Activated naive CD4-positive, alpha-beta T cell treated with anti-CD3 and anti-CD28 coated beads, Interleukin-2, amount 10 ng/mL, durations not matched to agents 7 days and 5 days (primary cell): ENCODE measurements at regions not wholly inside any gene's neighbourhood (a gene's known extent, or its start where the extent isn't known, plus 50 kb on each side); places are given as distances from the start of the nearest gene placed in this dataset.
"Not testable (repeated sequence)": the region's sequence is repeated elsewhere in the genome, so short reads cannot be mapped to it uniquely, and the experiment has no call there.

Source experiments
- CTCF ChIA-PET: fragments of 350-600 bp; sonication (Branson Sonifier 250); formaldehyde crosslinking; loops from one replicate; lab custom pipeline; 2021; ENCODE audit warnings: antibody characterized with exemption; lab: Charles Lee
- DNase-seq: peaks from one replicate; pipeline ENCODE4 v3.0.0-alpha.2; 2020
- H3K27ac Mint-ChIP-seq: one replicate; pipeline ENCODE4 v1.8.0; 2021; ENCODE audit warnings: mild to moderate bottlenecking, moderate library complexity, mixed read lengths
- H3K27me3 Mint-ChIP-seq: one replicate; pipeline ENCODE4 v1.8.0; 2021; ENCODE audit warnings: mild to moderate bottlenecking, mixed read lengths
- H3K36me3 Mint-ChIP-seq: one replicate; pipeline ENCODE4 v1.8.0; 2021; ENCODE audit warnings: mixed read lengths
- H3K4me1 Mint-ChIP-seq: one replicate; pipeline ENCODE4 v1.8.0; 2021; ENCODE audit warnings: mixed read lengths
- H3K4me3 Mint-ChIP-seq: one replicate; pipeline ENCODE4 v1.8.0; 2021; ENCODE audit warnings: mild to moderate bottlenecking, moderate library complexity, mixed read lengths
- H3K9me3 Mint-ChIP-seq: one replicate; pipeline ENCODE4 v1.8.0; 2021; ENCODE audit warnings: mixed read lengths

DNA sequence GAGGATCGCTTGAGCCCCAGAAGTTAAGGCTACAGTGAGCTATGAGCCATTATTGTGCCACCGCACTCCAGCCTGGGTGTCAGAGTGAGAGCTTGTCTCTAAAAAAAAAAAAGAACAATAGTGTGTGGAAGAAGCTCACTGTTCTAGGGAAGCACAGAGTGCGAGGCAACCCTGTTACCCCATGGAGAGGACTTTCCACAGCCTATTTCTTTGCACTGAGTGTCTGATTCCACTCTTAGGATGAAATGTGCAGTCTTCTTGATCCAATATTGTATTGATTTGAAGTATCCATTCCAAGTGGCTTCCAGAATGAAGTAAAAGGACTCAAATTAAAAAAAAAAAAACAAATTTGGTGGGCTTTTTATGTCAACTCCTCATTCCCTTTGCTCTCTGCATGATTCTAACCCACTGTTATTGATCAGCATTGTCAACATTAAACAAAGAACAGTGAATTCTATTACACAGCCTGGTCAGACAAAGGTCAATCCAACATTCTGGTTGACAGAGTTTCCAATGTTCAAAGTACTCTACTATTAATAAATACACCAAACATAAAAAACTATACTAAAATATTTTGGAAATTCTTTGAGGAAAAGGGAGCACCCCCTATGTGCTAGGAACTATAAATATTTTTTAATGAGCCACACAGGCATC is 150.2 kb upstream of the PTPRG start:
- Mint-ChIP-seq H3K9me3 (no peaks in the 10 kb centered on the region), H3K36me3 (no peaks in the 10 kb centered on the region), H3K4me3 (no peak overlapping the region), H3K27ac (no peak overlapping the region), H3K4me1 (no peaks in the 10 kb centered on the region), H3K27me3 (peaks cover 4% of the 10 kb centered on the region)
- no peak for DNase-seq
- CTCF ChIA-PET: no interaction called here

DNA sequence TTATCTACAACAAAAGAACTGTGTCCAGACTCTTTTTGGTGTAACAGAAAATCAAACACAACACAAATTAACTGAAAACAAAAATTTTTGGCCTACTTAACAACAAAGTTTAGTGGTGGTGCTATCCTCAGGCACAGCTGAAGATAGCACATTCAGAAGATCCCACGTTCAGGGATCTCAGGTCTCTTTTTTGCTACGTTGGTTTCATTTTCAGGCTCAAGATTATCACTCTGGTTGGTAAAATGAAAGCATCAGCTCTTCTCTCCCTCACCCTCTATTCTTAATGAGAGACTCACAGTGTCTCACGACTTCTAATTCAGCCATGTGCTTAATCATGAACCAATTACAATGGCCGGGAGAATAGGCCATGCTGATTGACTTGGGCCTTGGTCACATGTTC is 146.9 kb upstream of the PTPRG start:
- Mint-ChIP-seq H3K27me3 (peaks cover 4% of the 10 kb centered on the region), H3K4me1 (no peaks in the 10 kb centered on the region), H3K27ac (no peak overlapping the region), H3K9me3 (no peaks in the 10 kb centered on the region), H3K36me3 (no peaks in the 10 kb centered on the region), H3K4me3 (no peak overlapping the region)
- DNase-seq: no peak
- CTCF ChIA-PET: no interaction called here

DNA sequence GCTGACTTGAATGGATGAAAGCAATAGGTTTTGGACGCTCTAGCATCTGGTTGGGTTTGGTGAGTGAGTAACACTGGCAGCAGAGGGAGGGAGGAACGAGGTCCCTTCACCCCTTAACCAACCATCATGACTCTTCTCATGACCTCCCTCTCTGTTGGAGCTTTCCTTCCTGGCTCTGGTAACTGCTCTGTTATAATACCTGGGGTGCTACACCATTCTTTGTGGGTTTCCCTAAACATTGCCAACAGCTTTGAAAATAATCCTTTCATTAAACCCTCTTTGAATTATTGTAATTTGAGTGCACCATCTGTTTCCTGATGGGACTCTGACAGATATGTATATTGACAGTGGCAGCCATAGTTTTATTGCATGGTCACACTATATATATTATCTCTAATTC is 146.2 kb upstream of the PTPRG start:
- no peaks in the 10 kb centered on the region for H3K9me3 Mint-ChIP-seq
- no peak overlapping the region for H3K4me3 Mint-ChIP-seq
- CTCF ChIA-PET: no interaction called here
- H3K27me3 Mint-ChIP-seq: peaks cover 4% of the 10 kb centered on the region
- no peak overlapping the region for H3K27ac Mint-ChIP-seq
- H3K36me3 Mint-ChIP-seq: no peaks in the 10 kb centered on the region
- H3K4me1 Mint-ChIP-seq: no peaks in the 10 kb centered on the region
- no peak for DNase-seq

DNA sequence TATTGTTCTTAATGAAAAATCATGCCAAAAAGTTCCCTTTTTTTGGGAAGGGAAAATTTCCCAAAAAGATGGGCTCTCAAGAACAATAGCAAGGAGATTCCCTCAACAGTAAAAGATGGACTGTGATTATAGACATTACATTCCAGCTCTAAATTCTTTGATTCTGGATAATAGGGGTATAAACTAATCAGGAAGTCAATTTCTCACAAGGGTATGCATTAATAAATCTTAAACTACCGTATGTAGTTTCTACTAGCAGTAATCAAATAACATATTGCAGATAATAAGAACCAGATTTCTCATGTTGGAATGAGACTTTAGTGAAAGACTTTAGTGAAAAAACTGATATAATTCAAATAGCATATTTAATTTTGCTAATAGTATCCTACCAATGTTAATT is 144.8 kb upstream of the PTPRG start:
- Mint-ChIP-seq H3K27ac (no peak overlapping the region), H3K9me3 (no peaks in the 10 kb centered on the region), H3K36me3 (no peaks in the 10 kb centered on the region), H3K4me3 (no peak overlapping the region), H3K27me3 (peaks cover 3% of the 10 kb centered on the region), H3K4me1 (peaks cover 2% of the 10 kb centered on the region)
- CTCF ChIA-PET: no interaction called here
- no peak for DNase-seq

DNA sequence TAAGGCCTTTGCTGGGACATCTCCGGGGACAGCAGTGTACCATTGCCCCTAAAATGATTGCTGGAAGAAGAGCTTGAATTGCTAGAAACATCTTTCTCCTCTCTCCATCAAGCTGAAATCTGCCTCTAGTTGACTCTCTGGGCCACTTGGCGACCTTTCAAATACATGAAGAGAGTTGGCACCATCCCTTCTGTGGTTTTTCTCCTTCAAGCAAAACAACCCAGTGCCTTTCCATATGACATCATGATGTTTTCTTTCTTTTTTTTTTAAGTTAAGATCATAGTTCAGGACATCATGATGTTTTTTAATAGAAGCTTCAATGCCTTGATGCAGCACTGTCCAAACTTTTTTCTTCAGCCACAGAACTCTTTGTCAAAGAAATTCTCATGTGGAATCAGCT is 144.0 kb upstream of the PTPRG start:
- no peak for DNase-seq
- CTCF ChIA-PET: no interaction called here
- no peaks in the 10 kb centered on the region for H3K36me3 Mint-ChIP-seq
- no peak overlapping the region for H3K27ac Mint-ChIP-seq
- no peaks in the 10 kb centered on the region for H3K9me3 Mint-ChIP-seq
- no peaks in the 10 kb centered on the region for H3K27me3 Mint-ChIP-seq
- H3K4me1 Mint-ChIP-seq: peaks cover 2% of the 10 kb centered on the region
- no peak overlapping the region for H3K4me3 Mint-ChIP-seq

DNA sequence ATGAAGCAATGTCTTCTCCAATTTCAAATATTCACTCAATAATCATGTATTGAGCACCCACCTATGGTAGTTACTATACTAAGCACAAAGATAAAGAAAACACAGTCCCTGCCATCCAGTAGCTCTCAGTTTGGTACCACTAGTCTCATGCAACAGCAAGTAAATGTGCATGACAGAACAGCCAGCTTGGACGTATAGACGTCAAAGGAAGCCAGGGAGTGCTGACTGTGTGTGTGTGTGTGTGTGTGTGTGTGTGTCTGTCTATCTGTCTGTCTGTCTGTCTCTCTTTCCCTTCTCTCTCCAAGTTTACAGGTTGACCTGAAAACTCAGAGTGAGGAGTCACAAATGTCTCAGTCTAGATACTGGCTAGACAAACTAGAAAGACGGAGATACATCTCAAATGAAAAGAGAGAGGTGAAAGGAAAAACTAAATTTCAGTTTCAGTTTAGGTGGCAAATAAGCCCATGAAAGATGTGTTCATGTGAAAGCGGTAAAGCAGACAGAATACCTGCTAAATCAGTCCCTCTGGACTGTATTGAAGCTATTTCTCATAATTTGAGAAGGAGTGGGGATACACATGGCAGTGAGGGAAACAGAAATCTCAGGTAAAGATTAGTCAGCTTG is 141.1 kb upstream of the PTPRG start:
- Mint-ChIP-seq H3K36me3 (no peaks in the 10 kb centered on the region), H3K4me1 (peaks cover 2% of the 10 kb centered on the region), H3K27ac (peak overlapping the region; percentile 47), H3K4me3 (no peak overlapping the region), H3K27me3 (no peaks in the 10 kb centered on the region), H3K9me3 (no peaks in the 10 kb centered on the region)
- CTCF ChIA-PET: no interaction called here
- no peak for DNase-seq

DNA sequence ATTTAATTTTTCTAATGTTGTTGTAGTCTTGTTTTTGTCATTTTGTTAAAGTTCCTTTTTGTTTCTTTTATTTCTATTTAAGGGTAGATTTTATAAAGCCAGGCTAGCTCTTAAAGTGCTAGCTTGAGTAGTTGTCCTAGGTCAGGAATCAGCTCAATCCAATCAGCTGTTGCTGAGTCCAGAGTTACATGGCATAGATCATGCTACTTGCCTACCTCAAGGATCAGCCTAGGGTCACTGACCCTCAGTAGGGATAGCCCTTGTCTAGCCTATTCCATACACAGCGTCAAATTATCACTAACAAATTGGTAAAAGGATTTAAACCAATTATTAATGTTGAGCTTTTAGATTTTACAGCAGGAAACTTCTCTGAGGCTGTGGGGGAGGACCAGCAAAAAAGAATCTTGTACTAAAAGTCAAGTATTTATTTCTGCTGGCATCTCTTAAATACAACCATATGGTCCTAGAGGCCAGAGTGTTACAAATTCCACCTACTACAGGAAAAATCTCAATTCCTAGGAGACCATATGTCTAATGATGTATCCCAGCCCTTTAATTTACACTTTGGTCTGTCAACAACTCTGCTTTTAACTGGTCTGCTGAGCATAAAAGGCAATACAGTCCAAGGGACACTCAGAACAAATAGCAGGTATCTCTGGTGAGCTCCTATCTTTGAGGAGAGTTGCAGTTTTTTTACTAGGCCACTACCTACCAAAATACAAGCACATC is 138.3 kb upstream of the PTPRG start:
- Mint-ChIP-seq H3K4me1 (peaks cover 2% of the 10 kb centered on the region), H3K36me3 (no peaks in the 10 kb centered on the region), H3K4me3 (no peak overlapping the region), H3K27me3 (no peaks in the 10 kb centered on the region), H3K9me3 (no peaks in the 10 kb centered on the region), H3K27ac (no peak overlapping the region)
- CTCF ChIA-PET: no interaction called here
- DNase-seq: no peak

DNA sequence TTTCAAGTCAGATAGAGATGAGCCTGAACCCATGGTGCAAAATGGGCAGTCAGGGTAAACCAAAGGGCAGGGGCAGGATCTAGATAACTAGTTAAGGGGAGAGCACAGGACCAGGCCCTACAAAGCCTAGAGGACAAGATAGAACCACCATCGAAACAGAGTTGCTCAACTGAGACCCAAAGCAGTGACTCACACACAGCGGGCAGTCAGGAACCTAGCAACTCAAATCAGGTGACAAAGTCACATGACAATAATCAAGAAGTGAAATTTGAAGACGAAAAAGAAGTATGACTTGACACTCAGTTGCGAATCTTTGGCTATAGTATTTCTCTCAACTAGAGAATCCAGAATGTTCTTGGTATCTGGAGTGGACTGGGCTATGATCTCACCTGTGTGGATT is 136.0 kb upstream of the PTPRG start:
- no peak for DNase-seq
- Mint-ChIP-seq H3K4me1 (peaks cover 2% of the 10 kb centered on the region), H3K27me3 (no peaks in the 10 kb centered on the region), H3K27ac (no peak overlapping the region), H3K36me3 (no peaks in the 10 kb centered on the region), H3K9me3 (no peaks in the 10 kb centered on the region), H3K4me3 (no peak overlapping the region)
- CTCF ChIA-PET: no interaction called here

DNA sequence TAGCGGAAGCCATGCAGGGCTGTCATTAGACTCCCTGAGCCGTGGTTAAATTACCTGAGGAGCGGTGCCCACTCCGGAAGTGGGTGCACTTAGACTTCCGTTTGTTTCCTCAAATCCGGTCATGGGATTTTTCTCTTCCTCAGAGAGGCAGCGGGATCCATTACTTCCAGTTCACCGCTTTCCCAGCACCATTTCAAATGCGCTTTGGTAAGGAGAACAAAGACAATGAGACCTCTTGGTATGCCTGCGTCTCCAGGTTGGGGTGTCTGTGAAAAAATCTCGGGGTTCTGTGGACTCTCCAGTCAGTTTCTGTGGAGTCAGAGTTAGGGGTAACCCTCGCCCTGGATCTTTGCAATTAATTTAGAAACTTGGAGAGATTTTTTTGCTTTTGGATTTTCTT is 132.3 kb upstream of the PTPRG start:
- no peak overlapping the region for H3K4me3 Mint-ChIP-seq
- no peaks in the 10 kb centered on the region for H3K4me1 Mint-ChIP-seq
- CTCF ChIA-PET: no interaction called here

DNA sequence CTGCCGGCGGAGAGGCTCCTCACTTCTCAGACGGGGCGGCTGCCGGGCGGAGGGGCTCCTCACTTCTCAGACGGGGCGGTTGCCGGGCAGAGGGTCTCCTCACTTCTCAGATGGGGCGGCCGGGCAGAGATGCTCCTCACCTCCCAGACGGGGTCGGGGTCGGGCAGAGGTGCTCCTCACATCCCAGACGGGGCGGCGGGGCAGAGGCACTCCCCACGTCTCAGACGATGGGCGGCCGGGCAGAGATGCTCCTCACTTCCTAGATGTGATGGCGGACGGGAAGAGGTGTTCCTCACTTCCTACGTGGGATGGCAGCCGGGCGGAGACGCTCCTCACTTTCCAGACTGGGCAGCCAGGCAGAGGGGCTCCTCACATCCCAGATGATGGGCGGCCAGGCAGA is 126.5 kb upstream of the PTPRG start:
- H3K4me1 Mint-ChIP-seq, H3K27me3 Mint-ChIP-seq, H3K27ac Mint-ChIP-seq, H3K9me3 Mint-ChIP-seq, DNase-seq, H3K4me3 Mint-ChIP-seq, CTCF ChIA-PET, H3K36me3 Mint-ChIP-seq: not testable (repeated sequence)

More for the DNA sequence above, 132.3 kb upstream of the PTPRG start:
- no peak overlapping the region for H3K27ac Mint-ChIP-seq
- no peaks in the 10 kb centered on the region for H3K27me3 Mint-ChIP-seq
- H3K36me3 Mint-ChIP-seq: no peaks in the 10 kb centered on the region
- no peak for DNase-seq
- no peaks in the 10 kb centered on the region for H3K9me3 Mint-ChIP-seq

DNA sequence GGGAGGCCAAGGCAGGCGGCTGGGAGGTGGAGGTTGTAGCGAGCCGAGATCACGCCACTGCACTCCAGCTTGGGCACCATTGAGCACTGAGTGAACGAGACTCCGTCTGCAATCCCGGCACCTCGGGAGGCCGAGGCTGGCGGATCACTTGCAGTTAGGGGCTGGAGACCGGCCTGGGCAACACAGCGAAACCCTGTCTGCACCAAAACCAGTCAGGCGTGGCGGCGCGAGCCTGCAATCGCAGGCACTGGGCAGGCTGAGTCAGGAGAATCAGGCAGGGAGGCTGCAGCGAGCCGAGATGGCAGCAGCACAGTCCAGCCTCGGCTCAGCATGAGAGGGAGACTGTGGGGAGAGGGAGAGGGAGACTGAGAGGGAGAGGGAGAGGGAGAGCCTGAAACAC is 126.0 kb upstream of the PTPRG start:
- H3K9me3 Mint-ChIP-seq, H3K27ac Mint-ChIP-seq, H3K4me1 Mint-ChIP-seq, H3K27me3 Mint-ChIP-seq, H3K36me3 Mint-ChIP-seq, CTCF ChIA-PET, DNase-seq, H3K4me3 Mint-ChIP-seq: not testable (repeated sequence)

DNA sequence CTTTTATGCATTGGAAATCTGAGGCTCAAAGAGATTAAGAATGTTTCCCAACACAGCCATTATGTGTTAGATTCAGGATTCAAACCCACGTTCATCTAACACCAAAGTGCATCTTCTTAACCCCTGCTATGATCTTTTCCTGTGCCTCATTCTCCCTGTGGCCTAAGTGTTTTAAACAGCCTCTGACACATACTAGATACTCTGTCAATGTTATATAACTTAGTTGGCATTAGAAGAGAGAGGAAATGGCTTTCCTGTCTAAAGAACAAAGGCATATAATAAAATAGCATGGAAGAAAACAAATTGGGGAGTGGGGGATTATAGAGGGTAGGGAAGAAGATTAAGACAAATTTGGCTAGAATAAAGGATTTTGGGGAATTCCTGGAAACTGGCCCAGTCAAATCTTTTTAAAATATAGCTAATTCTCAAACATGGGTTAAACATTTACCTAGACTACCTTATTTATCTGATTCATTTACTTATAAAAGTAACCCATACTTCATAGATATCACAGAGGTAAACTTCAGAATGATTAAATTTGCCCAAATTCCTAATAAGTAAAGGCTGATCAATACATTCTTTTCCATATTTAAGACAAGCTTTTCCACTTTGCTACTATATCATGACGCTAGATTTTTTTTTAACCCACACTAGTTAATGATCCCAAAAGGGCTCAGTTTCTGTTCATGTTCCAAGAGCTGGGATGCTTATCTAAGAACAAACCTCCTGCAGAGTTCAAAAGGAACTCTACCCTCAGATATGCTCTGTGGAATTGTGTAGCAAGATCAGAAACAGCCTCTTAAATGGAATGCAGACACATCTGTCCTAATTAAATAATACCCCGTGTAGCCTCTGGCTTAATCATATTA is 122.9 kb upstream of the PTPRG start:
- Mint-ChIP-seq H3K9me3 (no peaks in the 10 kb centered on the region), H3K4me3 (no peak overlapping the region), H3K36me3 (no peaks in the 10 kb centered on the region), H3K27me3 (no peaks in the 10 kb centered on the region), H3K4me1 (no peaks in the 10 kb centered on the region), H3K27ac (no peak overlapping the region)
- no peak for DNase-seq
- CTCF ChIA-PET: interaction anchor here (1.0 kb wide), 1 partner anchor 91 kb away, joined by 3 read pairs; no protein-coding TSS in a partner anchor

DNA sequence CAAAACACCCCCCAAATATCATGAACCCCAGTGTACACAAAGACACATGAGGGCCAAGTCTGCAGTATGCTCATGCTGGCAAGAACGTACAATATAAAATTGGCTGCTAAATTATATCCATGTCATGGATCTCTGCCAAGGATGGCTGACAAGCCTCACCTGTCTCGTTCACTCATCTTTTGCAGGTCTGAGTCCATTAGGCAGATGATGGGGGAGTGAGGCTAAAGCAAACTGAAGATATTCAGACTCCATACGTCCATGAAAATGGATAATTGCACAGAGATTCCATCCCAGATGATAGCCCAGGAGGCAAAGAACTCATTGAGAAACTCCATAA is 122.3 kb upstream of the PTPRG start:
- no peak overlapping the region for H3K27ac Mint-ChIP-seq
- CTCF ChIA-PET: interaction anchor here (1.0 kb wide), 1 partner anchor 91 kb away, joined by 3 read pairs; no protein-coding TSS in a partner anchor
- no peaks in the 10 kb centered on the region for H3K4me1 Mint-ChIP-seq
- no peaks in the 10 kb centered on the region for H3K9me3 Mint-ChIP-seq
- DNase-seq: no peak
- H3K36me3 Mint-ChIP-seq: no peaks in the 10 kb centered on the region
- H3K4me3 Mint-ChIP-seq: no peak overlapping the region
- H3K27me3 Mint-ChIP-seq: no peaks in the 10 kb centered on the region

DNA sequence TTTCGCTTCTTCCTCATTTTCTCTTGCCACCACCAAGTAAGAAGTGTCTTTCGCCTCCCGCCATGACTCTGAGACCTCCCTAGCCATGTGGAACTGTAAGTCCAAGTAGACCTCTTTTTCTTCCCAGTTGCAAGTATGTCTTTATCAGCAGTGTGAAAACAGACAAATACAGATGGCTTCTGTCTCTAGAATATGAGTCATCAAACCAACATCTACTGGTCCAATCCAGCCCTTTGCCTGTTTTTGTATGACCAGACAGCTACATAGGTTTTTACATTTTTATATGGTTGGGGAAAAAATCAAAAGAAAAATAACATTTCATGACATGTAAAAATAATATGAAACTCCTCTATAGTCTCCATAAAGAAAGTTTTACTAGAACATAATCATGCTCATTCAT is 118.7 kb upstream of the PTPRG start:
- CTCF ChIA-PET: no interaction called here
- no peak for DNase-seq
- Mint-ChIP-seq H3K9me3 (no peaks in the 10 kb centered on the region), H3K4me1 (no peaks in the 10 kb centered on the region), H3K27me3 (no peaks in the 10 kb centered on the region), H3K36me3 (no peaks in the 10 kb centered on the region), H3K27ac (no peak overlapping the region), H3K4me3 (no peak overlapping the region)
